HG03060 (cell line): ENCODE measurements at regions not wholly inside any gene's neighbourhood (a gene's known extent, or its start where the extent isn't known, plus 50 kb on each side); places are given as distances from the start of the nearest gene placed in this dataset.

Experiments
- ATAC-seq: cut with Tn5 transposase; IDR thresholded peaks from one replicate; pipeline ENCODE4 v1.9.1; 2021; ENCODE audit warnings: low read depth, moderate number of reproducible peaks; ENCODE audit not compliant: unreplicated experiment

- ATAC-seq = no peak
Observed at GRCh38 chr7:16027396-16027795, 340.9 kb upstream of the MEOX2 start.

GRCh38 chr7:16026253-16027020, 340.0 kb upstream of the MEOX2 start:
- ATAC-seq = no peak

GRCh38 chr7:16025696-16026095, 339.2 kb upstream of the MEOX2 start:
- no peak for ATAC-seq

GRCh38 chr7:16023503-16023902, 337.0 kb upstream of the MEOX2 start:
- no peak for ATAC-seq

- no peak for ATAC-seq
Observed at GRCh38 chr7:16023046-16023445, 336.6 kb upstream of the MEOX2 start.

- no peak for ATAC-seq
Observed at GRCh38 chr7:16021851-16022250, 335.4 kb upstream of the MEOX2 start.

- ATAC-seq = no peak
Observed at GRCh38 chr7:16015981-16016380, 329.5 kb upstream of the MEOX2 start.

GRCh38 chr7:16014031-16014430, 327.5 kb upstream of the MEOX2 start:
- no peak for ATAC-seq

GRCh38 chr7:16007911-16008310, 321.4 kb upstream of the MEOX2 start:
- no peak for ATAC-seq

- ATAC-seq = no peak
Observed at GRCh38 chr7:16004702-16005101, 318.2 kb upstream of the MEOX2 start.

GRCh38 chr7:16001477-16001876, 315.0 kb upstream of the MEOX2 start:
- ATAC-seq = no peak

- ATAC-seq = no peak
Observed at GRCh38 chr7:15998617-15999016, 312.1 kb upstream of the MEOX2 start.

GRCh38 chr7:15995027-15995426, 308.5 kb upstream of the MEOX2 start:
- ATAC-seq = no peak

GRCh38 chr7:15989194-15989593, 302.7 kb upstream of the MEOX2 start:
- ATAC-seq = no peak

- no peak for ATAC-seq
Observed at GRCh38 chr7:15985587-15986384, 299.3 kb upstream of the MEOX2 start.

GRCh38 chr7:15977663-15978062, 291.2 kb upstream of the MEOX2 start:
- no peak for ATAC-seq

GRCh38 chr7:15972862-15973275, 286.4 kb upstream of the MEOX2 start:
- ATAC-seq = no peak

GRCh38 chr7:15967551-15967950, 281.1 kb upstream of the MEOX2 start:
- ATAC-seq = no peak

GRCh38 chr7:15967121-15967520, 280.6 kb upstream of the MEOX2 start:
- ATAC-seq = no peak

GRCh38 chr7:15963206-15963605, 276.7 kb upstream of the MEOX2 start:
- ATAC-seq = no peak

GRCh38 chr7:15954671-15955354, 268.3 kb upstream of the MEOX2 start:
- no peak for ATAC-seq
